ENCODE measurements at regions not wholly inside any gene's neighbourhood (a gene's known extent, or its start where the extent isn't known, plus 50 kb on each side); places are given as distances from the start of the nearest gene placed in this dataset.
"Not testable (repeated sequence)": the region's sequence is repeated elsewhere in the genome, so short reads cannot be mapped to it uniquely, and the experiment has no call there.

GRCh38 chr22:44639891-44640617 lies 62.0 kb upstream of the PRR5 start:
- peaks cover 24% of the 10 kb centered on the region for H3K27me3 Mint-ChIP-seq (ENCODE audit: low read depth)
- H3K4me3 Mint-ChIP-seq, result no peak overlapping the region
- peaks cover 22% of the 10 kb centered on the region for H3K4me1 Mint-ChIP-seq
- H3K27ac Mint-ChIP-seq, result peak overlapping the region in 1 of 3 experiments; percentile 53
- no peak for TF ChIP-seq CTCF (IDR thresholded peaks at IDR 0.05; ENCODE audit: unreplicated experiment in 3 of 3)
- H3K9me3 Mint-ChIP-seq, result no peaks in the 10 kb centered on the region
- H3K36me3 Mint-ChIP-seq (ENCODE audit: low read depth), result no peaks in the 10 kb centered on the region

DNA sequence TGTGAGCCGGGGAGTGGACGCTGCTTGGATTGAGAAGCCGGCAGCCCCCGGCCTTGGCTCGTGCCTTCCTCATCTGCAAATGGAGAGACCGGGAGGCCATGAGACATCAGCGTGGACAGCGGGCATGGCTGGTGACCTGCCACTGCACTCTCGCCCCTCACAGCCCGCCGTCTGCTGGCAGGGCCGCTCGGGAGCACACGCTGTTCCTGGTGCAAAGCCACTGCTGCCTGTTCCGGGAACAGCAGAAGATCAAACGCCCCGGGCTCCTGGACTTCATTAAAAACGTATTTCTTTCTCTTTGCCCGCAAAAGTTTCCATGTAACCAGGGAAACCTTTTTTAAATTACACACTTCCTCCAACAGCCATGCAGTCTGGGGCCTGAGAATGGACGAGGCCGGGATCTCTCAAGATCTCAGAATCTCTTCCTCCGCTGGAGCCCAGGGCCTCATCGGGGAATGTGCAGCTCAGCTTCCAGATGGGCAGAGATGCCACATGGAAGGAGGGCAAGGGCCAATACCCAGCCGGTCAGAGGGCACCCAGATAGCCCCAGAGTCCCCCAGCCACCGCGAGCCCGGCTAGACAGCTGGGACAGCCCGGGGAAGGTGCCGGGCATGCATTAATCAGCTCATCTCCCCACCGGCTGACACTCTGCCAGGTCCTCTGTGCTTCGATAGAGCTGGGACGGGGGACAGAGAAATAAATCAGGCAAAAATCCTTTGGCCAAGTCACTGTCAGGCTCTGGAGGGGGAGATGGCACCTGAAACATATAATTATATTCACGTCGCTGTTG lies 62.8 kb upstream of the PRR5 start:
- Mint-ChIP-seq H3K36me3 (ENCODE audit: low read depth) (no peaks in the 10 kb centered on the region), H3K9me3 (no peaks in the 10 kb centered on the region), H3K27ac (peak overlapping the region; percentile 53 to 68 (median 61)), H3K27me3 (ENCODE audit: low read depth) (peaks cover 21% of the 10 kb centered on the region), H3K4me3 (no peak overlapping the region), H3K4me1 (peaks cover 18% of the 10 kb centered on the region)
- TF ChIP-seq CTCF (IDR thresholded peaks at IDR 0.05; ENCODE audit: unreplicated experiment in 3 of 3), result no peak

DNA sequence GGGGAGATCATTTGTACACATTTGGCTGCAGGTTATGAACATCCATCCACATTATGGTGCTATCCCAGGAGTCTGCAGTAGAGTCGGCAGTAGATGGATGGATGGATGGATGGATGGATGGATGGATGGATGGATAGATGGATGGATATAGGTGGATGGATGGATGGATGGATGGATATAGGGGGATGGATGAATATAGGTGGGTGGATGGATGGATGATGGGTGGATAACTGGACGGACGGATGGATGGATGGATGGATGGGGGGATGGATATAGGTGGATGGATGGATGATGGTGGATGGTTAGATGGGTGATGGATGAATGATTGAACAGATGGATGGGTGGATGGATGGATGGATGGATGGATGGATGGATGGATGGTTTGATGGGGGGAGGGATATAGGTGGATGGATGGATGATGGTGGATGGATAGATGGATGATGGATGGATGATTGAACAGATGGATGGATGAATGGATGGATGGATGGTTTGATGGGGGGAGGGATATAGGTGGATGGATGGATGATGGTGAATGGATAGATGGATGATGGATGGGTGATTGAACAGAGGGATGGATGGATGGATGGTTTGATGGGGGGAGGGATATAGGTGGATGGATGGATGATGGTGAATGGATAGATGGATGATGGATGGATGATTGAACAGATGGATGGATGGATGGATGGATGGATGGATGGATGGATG lies 65.3 kb upstream of the PRR5 start:
- H3K36me3 Mint-ChIP-seq (ENCODE audit: low read depth); H3K27ac Mint-ChIP-seq; H3K4me3 Mint-ChIP-seq; H3K9me3 Mint-ChIP-seq: not testable (repeated sequence)
- Mint-ChIP-seq H3K27me3 (ENCODE audit: low read depth) (peaks cover 14% of the 10 kb centered on the region), H3K4me1 (peaks cover 14% of the 10 kb centered on the region)

GRCh38 chr22:44635567-44635966 lies 66.4 kb upstream of the PRR5 start:
- H3K27ac Mint-ChIP-seq; H3K36me3 Mint-ChIP-seq (ENCODE audit: low read depth); H3K4me3 Mint-ChIP-seq; H3K9me3 Mint-ChIP-seq: not testable (repeated sequence)
- Mint-ChIP-seq H3K4me1 (peaks cover 14% of the 10 kb centered on the region), H3K27me3 (ENCODE audit: low read depth) (peaks cover 22% of the 10 kb centered on the region)

GRCh38 chr22:44634426-44635321 lies 67.3 kb upstream of the PRR5 start:
- TF ChIP-seq CTCF (IDR thresholded peaks at IDR 0.05; ENCODE audit: unreplicated experiment in 3 of 3), result no peak
- Mint-ChIP-seq H3K9me3 (peaks cover 3% of the 10 kb centered on the region), H3K27ac (no peak overlapping the region), H3K36me3 (ENCODE audit: low read depth) (no peaks in the 10 kb centered on the region), H3K4me3 (no peak overlapping the region), H3K4me1 (peaks cover 13% of the 10 kb centered on the region), H3K27me3 (ENCODE audit: low read depth) (peaks cover 31% of the 10 kb centered on the region)

- H3K9me3 Mint-ChIP-seq, result peaks cover 3% of the 10 kb centered on the region
- peaks cover 31% of the 10 kb centered on the region for H3K27me3 Mint-ChIP-seq (ENCODE audit: low read depth)
- no peak overlapping the region for H3K4me3 Mint-ChIP-seq
- no peak for TF ChIP-seq CTCF (IDR thresholded peaks at IDR 0.05; ENCODE audit: unreplicated experiment in 3 of 3)
- H3K27ac Mint-ChIP-seq, result no peak overlapping the region
- no peaks in the 10 kb centered on the region for H3K36me3 Mint-ChIP-seq (ENCODE audit: low read depth)
- H3K4me1 Mint-ChIP-seq, result peaks cover 4% of the 10 kb centered on the region
Observed at GRCh38 chr22:44633647-44634046, 68.4 kb upstream of the PRR5 start.

Data from nephron (organoid).